Kidney (tissue), 13 donors: ENCODE measurements at regions not wholly inside any gene's neighbourhood (a gene's known extent, or its start where the extent isn't known, plus 50 kb on each side); places are given as distances from the start of the nearest gene placed in this dataset.

Experiments used
- DNase-seq, 5 donors: peaks; one replicate each; pipeline ENCODE4 v3.0.0-alpha.2; 2013 to 2020
- FAIRE-seq: peaks from 2 replicates; lab custom pipeline; 2012; peaks lifted over from hg19 to GRCh38; lab: Jason Lieb, UNC
- H3K27ac ChIP-seq, 2 donors: one replicate each; pipeline ENCODE4 v1.7.0; 2013; ENCODE audit warnings: low read depth in 2 of 2, low read length in 2 of 2, inconsistent platforms in 1 of 2
- H3K27me3 ChIP-seq: one replicate; pipeline ENCODE4 v1.7.1; 2013; ENCODE audit warnings: low read length, inconsistent platforms; ENCODE audit not compliant: control insufficient read depth, insufficient read depth
- H3K36me3 ChIP-seq, 3 donors: one replicate each; pipeline versions ENCODE4 v1.7.0 to v1.7.1; 2013; ENCODE audit warnings: low read length in 3 of 3, control low read depth in 1 of 3, inconsistent platforms in 1 of 3; ENCODE audit not compliant: insufficient read depth in 3 of 3, control insufficient read depth in 2 of 3
- H3K4me1 ChIP-seq, 3 donors: one replicate each; pipeline versions ENCODE4 v1.7.0 to v1.7.1; 2013; ENCODE audit warnings: low read length in 3 of 3, inconsistent platforms in 1 of 3, low read depth in 1 of 3; ENCODE audit not compliant: control insufficient read depth in 2 of 3, insufficient read depth in 2 of 3
- H3K4me3 ChIP-seq, 3 donors: one replicate each; pipeline versions ENCODE4 v1.7.0 to v1.8.1; 2013; ENCODE audit warnings: low read length in 3 of 3, control low read depth in 1 of 3, inconsistent platforms in 1 of 3
- H3K9ac ChIP-seq, 3 donors: one replicate each; pipeline versions ENCODE4 v1.7.0 to v1.7.1; 2013; ENCODE audit warnings: low read length in 3 of 3, control low read depth in 1 of 3, inconsistent platforms in 1 of 3
- H3K9me3 ChIP-seq, 3 donors: one replicate each; pipeline versions ENCODE4 v1.7.0 to v1.7.1; 2013; ENCODE audit warnings: low read length in 3 of 3, control low read depth in 1 of 3, inconsistent platforms in 1 of 3; ENCODE audit not compliant: control insufficient read depth in 2 of 3, insufficient read depth in 1 of 3
- intact Hi-C: fragments of 100-400 bp; cut with DNase I; formaldehyde crosslinking; loops from one replicate; pipeline ENCODE4 v1.11.1; 2022
- TF ChIP-seq, protein P1 (sequence below): IDR thresholded peaks from 3 replicates; pipeline ENCODE4 v1.5.1; 2012; ENCODE audit warnings: mild to moderate bottlenecking, moderate library complexity, borderline replicate concordance; ENCODE audit not compliant: insufficient read depth; ENCODE audit errors: extremely low read depth
- donor health status: control.
- donor health status: control.
- donor health status: control.
- donor health status: control.
- donor health status: control.
- donor health status: DM: yes; HTN: yes; CAD: no.
- donor health status: Normal renal cell carcinoma (clear cell type).

DNA sequence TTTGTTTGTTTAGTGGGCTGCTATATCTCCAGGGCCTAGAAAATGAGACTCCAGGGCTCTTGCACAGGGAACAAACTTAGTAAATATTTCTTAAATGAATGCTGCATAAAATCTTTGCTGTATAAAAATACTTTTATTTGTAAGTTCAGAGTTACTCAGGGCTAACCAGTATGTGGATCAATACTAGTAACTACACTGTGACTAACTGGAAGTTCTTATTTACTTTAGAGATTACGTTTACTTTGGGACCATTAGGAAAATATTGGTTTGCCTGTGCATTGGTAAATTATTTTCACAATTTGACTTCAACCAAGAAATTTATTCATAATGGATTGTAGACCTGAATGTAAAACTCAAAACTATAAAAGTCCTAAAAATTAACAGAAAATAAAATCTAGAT, 575.5 kb downstream of the RNF144A start:
- Histone ChIP-seq H3K9me3 (no peaks in the 10 kb centered on the region), H3K4me1 (no peaks in the 10 kb centered on the region), H3K27ac (no peak overlapping the region), H3K9ac (no peak overlapping the region), H3K4me3 (no peak overlapping the region), H3K36me3 (no peaks in the 10 kb centered on the region), H3K27me3 (no peaks in the 10 kb centered on the region)
- DNase-seq (no peak), FAIRE-seq (no peak)
- intact Hi-C loops, result no loop called here
- TF ChIP-seq, protein P1, sequence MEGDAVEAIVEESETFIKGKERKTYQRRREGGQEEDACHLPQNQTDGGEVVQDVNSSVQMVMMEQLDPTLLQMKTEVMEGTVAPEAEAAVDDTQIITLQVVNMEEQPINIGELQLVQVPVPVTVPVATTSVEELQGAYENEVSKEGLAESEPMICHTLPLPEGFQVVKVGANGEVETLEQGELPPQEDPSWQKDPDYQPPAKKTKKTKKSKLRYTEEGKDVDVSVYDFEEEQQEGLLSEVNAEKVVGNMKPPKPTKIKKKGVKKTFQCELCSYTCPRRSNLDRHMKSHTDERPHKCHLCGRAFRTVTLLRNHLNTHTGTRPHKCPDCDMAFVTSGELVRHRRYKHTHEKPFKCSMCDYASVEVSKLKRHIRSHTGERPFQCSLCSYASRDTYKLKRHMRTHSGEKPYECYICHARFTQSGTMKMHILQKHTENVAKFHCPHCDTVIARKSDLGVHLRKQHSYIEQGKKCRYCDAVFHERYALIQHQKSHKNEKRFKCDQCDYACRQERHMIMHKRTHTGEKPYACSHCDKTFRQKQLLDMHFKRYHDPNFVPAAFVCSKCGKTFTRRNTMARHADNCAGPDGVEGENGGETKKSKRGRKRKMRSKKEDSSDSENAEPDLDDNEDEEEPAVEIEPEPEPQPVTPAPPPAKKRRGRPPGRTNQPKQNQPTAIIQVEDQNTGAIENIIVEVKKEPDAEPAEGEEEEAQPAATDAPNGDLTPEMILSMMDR, result no peak

DNA sequence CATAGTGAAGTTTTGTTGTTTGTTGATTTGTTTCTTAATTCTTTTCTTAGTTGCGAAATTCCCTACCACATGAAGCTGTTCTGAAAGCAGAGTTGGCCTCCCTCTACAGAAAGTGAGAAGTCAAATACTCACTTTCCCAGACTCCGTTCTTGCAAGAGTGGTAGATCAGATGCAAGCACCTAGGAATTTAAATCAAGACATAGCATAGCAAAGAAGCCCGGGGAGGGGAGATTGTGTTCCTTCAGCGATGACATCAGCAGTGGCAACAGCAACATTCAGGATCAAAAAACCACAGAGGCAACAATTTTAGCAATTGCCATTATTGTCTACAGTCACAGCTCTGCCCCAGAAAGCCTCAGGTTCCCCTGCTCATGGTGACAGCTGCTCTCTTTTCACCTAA, 580.0 kb downstream of the RNF144A start:
- intact Hi-C loops, result no loop called here
- no peak overlapping the region for H3K9ac ChIP-seq
- H3K4me1 ChIP-seq, result no peaks in the 10 kb centered on the region
- TF ChIP-seq, protein P1, result no peak
- no peak overlapping the region for H3K4me3 ChIP-seq
- no peaks in the 10 kb centered on the region for H3K36me3 ChIP-seq
- FAIRE-seq (no peak), DNase-seq (no peak)
- H3K27ac ChIP-seq, result no peak overlapping the region
- no peaks in the 10 kb centered on the region for H3K27me3 ChIP-seq
- H3K9me3 ChIP-seq, result no peaks in the 10 kb centered on the region

DNA sequence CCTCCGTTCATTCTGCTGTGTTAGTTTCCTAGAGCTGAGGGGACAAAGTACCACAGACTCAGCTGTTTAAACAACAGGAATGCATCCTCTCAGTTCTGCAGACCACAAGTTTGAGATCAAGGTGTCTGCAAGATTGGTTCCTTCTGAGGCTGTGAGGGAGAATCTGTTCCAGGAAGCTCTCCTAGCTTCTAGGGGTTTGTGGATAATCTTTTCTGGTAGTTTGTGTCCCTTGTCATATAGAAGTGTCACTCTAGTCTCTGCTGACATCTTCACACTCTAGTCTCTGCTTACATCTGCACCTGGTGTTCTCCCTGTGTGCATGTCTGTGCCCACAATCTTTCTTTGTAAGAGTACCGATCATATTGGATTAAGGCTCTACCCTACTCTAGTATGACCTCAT, 581.8 kb downstream of the RNF144A start:
- DNase-seq (no peak), FAIRE-seq (no peak)
- Histone ChIP-seq H3K4me3 (no peak overlapping the region), H3K27ac (no peak overlapping the region), H3K9ac (no peak overlapping the region), H3K27me3 (no peaks in the 10 kb centered on the region), H3K4me1 (no peaks in the 10 kb centered on the region), H3K36me3 (no peaks in the 10 kb centered on the region), H3K9me3 (no peaks in the 10 kb centered on the region)
- TF ChIP-seq, protein P1, result no peak
- intact Hi-C loops, result no loop called here

DNA sequence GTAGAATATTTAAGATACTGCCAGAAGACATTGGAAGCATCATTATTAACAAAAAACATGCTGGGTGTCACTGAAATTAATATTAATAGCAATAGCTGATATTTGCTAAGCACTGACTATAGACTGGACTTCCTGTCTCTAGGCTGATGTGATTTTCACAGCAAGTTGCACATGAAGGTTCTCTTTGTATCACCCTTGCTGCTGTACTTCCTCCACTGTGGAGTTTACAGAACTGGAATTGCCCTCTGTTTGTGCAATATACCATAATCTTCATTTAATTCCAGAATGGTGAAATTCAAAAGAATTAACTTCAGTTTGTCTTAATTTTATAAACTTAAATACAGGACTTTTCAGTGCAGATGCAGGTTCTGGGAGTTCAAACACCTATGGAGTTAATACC, 585.1 kb downstream of the RNF144A start:
- TF ChIP-seq, protein P1, result no peak
- Histone ChIP-seq H3K9ac (no peak overlapping the region), H3K36me3 (no peaks in the 10 kb centered on the region), H3K4me3 (no peak overlapping the region), H3K27ac (no peak overlapping the region), H3K9me3 (no peaks in the 10 kb centered on the region), H3K27me3 (no peaks in the 10 kb centered on the region), H3K4me1 (no peaks in the 10 kb centered on the region)
- DNase-seq (no peak), FAIRE-seq (no peak)
- intact Hi-C loops, result no loop called here
